ENCODE measurements at regions not wholly inside any gene's neighbourhood (a gene's known extent, or its start where the extent isn't known, plus 50 kb on each side); places are given as distances from the start of the nearest gene placed in this dataset.

DNA sequence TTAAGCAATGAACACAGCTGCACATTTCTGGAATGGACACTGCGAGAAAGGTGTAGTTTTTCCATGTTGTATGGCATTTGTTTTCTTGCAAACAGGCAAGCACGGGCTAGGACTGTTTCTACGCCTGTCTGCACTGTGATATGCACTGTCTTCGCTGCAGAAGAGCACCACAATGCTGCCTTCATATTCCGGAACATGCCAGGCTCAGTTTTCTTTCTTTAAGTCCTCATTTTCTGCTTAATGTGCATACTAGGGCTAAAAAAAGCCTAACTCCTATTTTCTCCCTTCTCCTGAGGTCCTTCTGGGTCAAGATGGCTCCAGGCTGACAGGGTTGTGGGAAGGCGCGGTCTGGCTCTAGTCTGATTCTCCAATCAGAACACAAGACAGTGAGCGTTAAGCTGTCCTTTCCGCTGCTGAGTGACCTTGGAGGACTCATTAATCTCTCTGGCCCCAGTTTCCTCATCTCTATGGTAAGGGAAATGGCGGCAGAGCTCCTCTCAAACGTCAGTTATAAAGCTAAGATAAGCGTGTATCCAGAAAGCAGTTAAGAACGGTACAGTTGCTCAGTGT is 379.9 kb downstream of the C6orf118 start:
- no peak for DNase-seq (ENCODE audit: extremely low spot score)
- CTCF ChIA-PET, result interaction anchor here (0.6 kb wide), 1 partner anchor 1578 kb away, joined by 3 read pairs; no protein-coding TSS in a partner anchor
- no peak for TF ChIP-seq FOXM1 (IDR thresholded peaks at IDR 0.05; ENCODE audit: borderline replicate concordance)
- no peak for TF ChIP-seq SUZ12 (IDR thresholded peaks at IDR 0.05)
- no peak for TF ChIP-seq ELF4 (IDR thresholded peaks at IDR 0.05)
- TF ChIP-seq CTBP1 (IDR thresholded peaks at IDR 0.05; ENCODE audit: borderline replicate concordance), result no peak
- no peak for TF ChIP-seq L3MBTL2 (conservative IDR thresholded peaks at IDR 0.05)
- no peak for TF ChIP-seq TARDBP (IDR thresholded peaks at IDR 0.05)
- TF ChIP-seq ZNF384 (IDR thresholded peaks at IDR 0.05), result no peak
- no peak for TF ChIP-seq FOXA1 (IDR thresholded peaks at IDR 0.05)
- TF ChIP-seq SP1 (IDR thresholded peaks at IDR 0.05), result no peak
- TF ChIP-seq, protein P1, sequence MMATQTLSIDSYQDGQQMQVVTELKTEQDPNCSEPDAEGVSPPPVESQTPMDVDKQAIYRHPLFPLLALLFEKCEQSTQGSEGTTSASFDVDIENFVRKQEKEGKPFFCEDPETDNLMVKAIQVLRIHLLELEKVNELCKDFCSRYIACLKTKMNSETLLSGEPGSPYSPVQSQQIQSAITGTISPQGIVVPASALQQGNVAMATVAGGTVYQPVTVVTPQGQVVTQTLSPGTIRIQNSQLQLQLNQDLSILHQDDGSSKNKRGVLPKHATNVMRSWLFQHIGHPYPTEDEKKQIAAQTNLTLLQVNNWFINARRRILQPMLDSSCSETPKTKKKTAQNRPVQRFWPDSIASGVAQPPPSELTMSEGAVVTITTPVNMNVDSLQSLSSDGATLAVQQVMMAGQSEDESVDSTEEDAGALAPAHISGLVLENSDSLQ (IDR thresholded peaks at IDR 0.05), result no peak
- no peak for TF ChIP-seq ARNT (IDR thresholded peaks at IDR 0.05)
- TF ChIP-seq BHLHE40 (IDR thresholded peaks at IDR 0.05; ENCODE audit: borderline replicate concordance), result no peak
- TF ChIP-seq LEF1 (IDR thresholded peaks at IDR 0.05; ENCODE audit: borderline replicate concordance), result no peak
- no peak for TF ChIP-seq HDGF (IDR thresholded peaks at IDR 0.05; ENCODE audit: borderline replicate concordance)
- POLR2A ChIA-PET, result interaction anchor here (0.7 kb wide), 1 partner anchor 765 kb away, joined by 3 read pairs; no protein-coding TSS in a partner anchor

DNA sequence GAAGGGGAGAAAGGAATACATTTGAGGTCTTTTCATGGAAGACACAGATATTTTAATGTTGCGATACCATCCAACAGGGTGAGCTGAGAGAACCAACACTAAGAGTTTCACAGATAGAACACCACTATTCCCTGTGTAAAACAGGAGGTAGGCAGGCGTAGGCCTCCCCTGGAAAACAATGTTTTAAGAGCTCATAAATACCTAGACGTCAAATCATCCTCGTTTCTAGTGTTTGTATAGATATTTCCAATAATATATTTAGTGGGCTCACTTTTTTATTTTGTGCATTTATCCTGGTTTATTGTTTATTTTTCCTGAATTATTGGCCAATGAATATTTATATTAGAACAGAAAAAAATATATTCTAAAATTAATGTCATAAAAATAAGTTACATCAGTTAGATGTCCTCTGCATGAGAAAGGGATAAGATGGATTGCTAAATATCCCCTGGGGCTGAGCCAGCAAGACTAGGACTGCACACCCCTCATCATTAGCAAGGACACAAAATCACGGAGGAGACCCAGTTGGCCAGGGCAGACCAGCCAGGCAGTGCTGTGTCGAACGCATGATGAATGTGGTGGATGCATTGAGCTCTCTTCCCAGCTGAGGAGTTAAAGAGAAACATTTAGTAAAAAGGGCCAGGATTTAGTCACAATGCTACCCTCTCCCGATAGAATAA is 380.5 kb downstream of the C6orf118 start:
- CTCF ChIA-PET, result interaction anchor here (0.5 to 0.6 kb wide), 2 partner anchors 763 to 1577 kb away, joined by 3 read pairs; no protein-coding TSS in a partner anchor
- POLR2A ChIA-PET, result no interaction called here
- DNase-seq (ENCODE audit: extremely low spot score), result no peak
- TF ChIP-seq L3MBTL2 (conservative IDR thresholded peaks at IDR 0.05), result no peak
- no peak for TF ChIP-seq FOXM1 (IDR thresholded peaks at IDR 0.05; ENCODE audit: borderline replicate concordance)
- TF ChIP-seq FOXA1 (IDR thresholded peaks at IDR 0.05), result no peak
- TF ChIP-seq ELF4 (IDR thresholded peaks at IDR 0.05), result no peak
- TF ChIP-seq SP1 (IDR thresholded peaks at IDR 0.05), result no peak

DNA sequence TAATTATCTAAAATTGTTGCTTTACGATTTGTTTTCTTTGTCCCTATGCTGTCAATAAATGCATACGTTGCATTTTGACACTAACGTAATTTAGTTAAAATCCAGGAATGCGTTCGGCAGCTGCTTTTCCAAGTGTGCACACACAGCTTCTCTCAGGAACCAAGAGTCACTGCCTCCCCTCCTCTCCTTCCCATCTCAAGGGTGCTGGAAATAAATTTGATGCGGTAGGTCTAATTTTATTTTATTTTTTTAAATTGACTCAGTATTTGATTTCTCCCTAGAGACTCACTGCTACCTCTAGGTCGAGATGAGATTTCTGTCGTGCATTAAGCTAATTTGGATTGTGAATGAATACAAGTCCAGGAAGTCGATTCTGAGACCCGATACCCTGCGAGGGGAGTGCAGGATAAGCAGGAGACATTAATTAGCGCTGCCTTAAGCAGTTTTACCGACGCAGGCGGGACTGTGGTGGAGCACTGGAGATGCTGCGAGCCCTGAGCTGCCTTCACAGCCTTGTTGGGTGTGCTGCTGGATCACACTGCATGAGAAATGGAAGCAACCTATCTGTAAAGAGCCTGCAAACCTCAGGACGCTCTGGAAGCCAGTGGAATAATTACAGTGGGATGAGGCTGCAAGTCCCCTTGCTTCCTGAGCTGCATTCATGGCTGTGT is 381.2 kb downstream of the C6orf118 start:
- POLR2A ChIA-PET, result no interaction called here
- CTCF ChIA-PET, result interaction anchor here (0.5 to 0.6 kb wide), 2 partner anchors 763 to 1920 kb away, joined by 3 read pairs; no protein-coding TSS in a partner anchor
- TF ChIP-seq SUZ12 (IDR thresholded peaks at IDR 0.05) (no peak), NFRKB (IDR thresholded peaks at IDR 0.05) (no peak), BHLHE40 (IDR thresholded peaks at IDR 0.05; ENCODE audit: borderline replicate concordance) (no peak), FOXA1 (IDR thresholded peaks at IDR 0.05) (no peak), CTBP1 (IDR thresholded peaks at IDR 0.05; ENCODE audit: borderline replicate concordance) (no peak), TARDBP (IDR thresholded peaks at IDR 0.05) (no peak), L3MBTL2 (conservative IDR thresholded peaks at IDR 0.05) (no peak), HDGF (IDR thresholded peaks at IDR 0.05; ENCODE audit: borderline replicate concordance) (no peak), FOXM1 (IDR thresholded peaks at IDR 0.05; ENCODE audit: borderline replicate concordance) (no peak), FOXK2 (IDR thresholded peaks at IDR 0.05) (no peak), ELF4 (IDR thresholded peaks at IDR 0.05) (no peak), ZNF384 (IDR thresholded peaks at IDR 0.05) (no peak), LEF1 (IDR thresholded peaks at IDR 0.05; ENCODE audit: borderline replicate concordance) (no peak), SP1 (IDR thresholded peaks at IDR 0.05) (no peak), ARNT (IDR thresholded peaks at IDR 0.05) (no peak)
- TF ChIP-seq, protein P1 (IDR thresholded peaks at IDR 0.05), result no peak

DNA sequence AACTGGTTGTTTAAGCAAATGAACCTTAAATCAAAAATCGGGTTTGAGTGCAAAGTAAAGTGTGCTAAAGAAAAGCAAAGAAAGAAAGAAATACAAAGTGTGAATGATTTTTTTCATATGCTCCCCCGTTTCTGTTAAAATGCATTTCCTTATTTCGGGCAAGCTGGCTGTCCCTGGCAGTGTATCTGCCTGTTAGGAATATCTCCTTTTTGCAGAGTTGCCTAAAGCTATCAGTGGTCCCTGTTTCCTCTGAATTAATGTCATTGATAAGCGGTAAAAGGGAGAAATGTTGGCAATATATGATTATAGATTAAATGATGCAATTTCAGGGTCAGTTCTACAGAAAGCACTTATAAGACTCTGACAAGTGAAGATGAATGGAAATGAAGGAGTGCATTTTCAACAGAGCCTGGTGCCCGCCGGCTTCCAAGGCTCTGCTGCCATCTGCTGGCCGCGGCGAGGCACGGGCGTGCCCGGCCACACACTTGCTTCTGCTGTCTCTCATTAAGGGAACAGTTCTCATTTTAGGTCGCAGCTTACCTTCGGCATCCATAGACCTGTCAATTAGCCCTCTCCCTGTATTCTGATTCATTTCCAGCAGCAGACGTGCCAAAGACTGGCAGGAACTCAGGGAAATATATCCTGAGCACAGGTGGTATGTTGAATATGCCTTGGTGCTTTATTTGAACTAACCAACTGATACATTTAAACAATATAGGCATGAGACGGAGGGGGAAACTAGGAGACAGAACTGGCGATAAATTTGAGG is 381.9 kb downstream of the C6orf118 start:
- TF ChIP-seq FOXM1 (IDR thresholded peaks at IDR 0.05; ENCODE audit: borderline replicate concordance), result no peak
- no peak for TF ChIP-seq CTBP1 (IDR thresholded peaks at IDR 0.05; ENCODE audit: borderline replicate concordance)
- no peak for TF ChIP-seq LEF1 (IDR thresholded peaks at IDR 0.05; ENCODE audit: borderline replicate concordance)
- TF ChIP-seq ARNT (IDR thresholded peaks at IDR 0.05), result no peak
- no peak for TF ChIP-seq ZNF384 (IDR thresholded peaks at IDR 0.05)
- no peak for TF ChIP-seq TARDBP (IDR thresholded peaks at IDR 0.05)
- TF ChIP-seq SUZ12 (IDR thresholded peaks at IDR 0.05), result no peak
- no peak for TF ChIP-seq L3MBTL2 (conservative IDR thresholded peaks at IDR 0.05)
- peak; percentile 77 for DNase-seq (ENCODE audit: extremely low spot score)
- ChIA-PET POLR2A (no interaction called here), CTCF (interaction anchor here (0.6 to 0.7 kb wide), 3 partner anchors 9 to 1919 kb away, joined by 3 to 4 read pairs (median 3); no protein-coding TSS in a partner anchor)

More for the DNA sequence above, 381.2 kb downstream of the C6orf118 start:
- no peak for DNase-seq (ENCODE audit: extremely low spot score)

DNA sequence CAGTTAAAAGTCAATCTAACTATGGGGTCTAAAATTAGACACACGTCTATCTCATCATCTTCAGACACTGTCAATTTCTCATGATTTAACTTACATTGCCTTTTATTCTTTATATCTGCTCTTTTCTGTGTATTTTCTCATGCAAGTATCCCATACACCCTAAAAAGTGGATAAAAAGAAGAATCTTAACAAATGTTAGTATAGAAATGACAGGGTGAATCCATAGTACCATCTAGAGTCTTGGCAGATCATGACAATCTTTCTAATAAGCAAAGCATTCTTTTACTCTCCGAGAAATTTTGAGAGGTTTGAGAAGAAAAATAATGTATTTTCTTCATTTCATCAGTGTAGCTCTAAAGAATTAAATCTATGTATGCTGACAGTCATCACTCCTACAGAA is 382.7 kb downstream of the C6orf118 start:
- POLR2A ChIA-PET, result no interaction called here
- CTCF ChIA-PET, result interaction anchor here (0.6 to 0.7 kb wide), 3 partner anchors 10 to 857 kb away, joined by 3 to 5 read pairs (median 4); no protein-coding TSS in a partner anchor
- no peak for TF ChIP-seq LEF1 (IDR thresholded peaks at IDR 0.05; ENCODE audit: borderline replicate concordance)
- no peak for DNase-seq (ENCODE audit: extremely low spot score)

All from HEK293T (cell line).